ENCODE measurements at regions not wholly inside any gene's neighbourhood (a gene's known extent, or its start where the extent isn't known, plus 50 kb on each side); places are given as distances from the start of the nearest gene placed in this dataset.

GRCh38 chr20:40457404-40457803 lies 231.6 kb downstream of the MAFB start:
- in situ Hi-C loops (cut with MboI; ENCODE audit: low sequenced_read_pairs) = no loop called here

GRCh38 chr20:40452758-40453157 lies 236.3 kb downstream of the MAFB start:
- in situ Hi-C loops (cut with MboI; ENCODE audit: low sequenced_read_pairs) = no loop called here

GRCh38 chr20:40451552-40451951 lies 237.5 kb downstream of the MAFB start:
- in situ Hi-C loops (cut with MboI; ENCODE audit: low sequenced_read_pairs) = no loop called here

GRCh38 chr20:40449974-40450616 lies 238.9 kb downstream of the MAFB start:
- in situ Hi-C loops (cut with MboI; ENCODE audit: low sequenced_read_pairs) = no loop called here

- in situ Hi-C loops (cut with MboI; ENCODE audit: low sequenced_read_pairs) = no loop called here
Measured at GRCh38 chr20:40449144-40449690, 239.8 kb downstream of the MAFB start.

GRCh38 chr20:40446888-40447287 lies 242.1 kb downstream of the MAFB start:
- in situ Hi-C loops (cut with MboI; ENCODE audit: low sequenced_read_pairs) = no loop called here

- in situ Hi-C loops (cut with MboI; ENCODE audit: low sequenced_read_pairs) = no loop called here
Measured at GRCh38 chr20:40444516-40444915, 244.5 kb downstream of the MAFB start.

- in situ Hi-C loops (cut with MboI; ENCODE audit: low sequenced_read_pairs) = no loop called here
Measured at GRCh38 chr20:40443753-40444152, 245.3 kb downstream of the MAFB start.

GRCh38 chr20:40442181-40442963 lies 246.7 kb downstream of the MAFB start:
- in situ Hi-C loops (cut with MboI; ENCODE audit: low sequenced_read_pairs) = no loop called here

- in situ Hi-C loops (cut with MboI; ENCODE audit: low sequenced_read_pairs) = no loop called here
Measured at GRCh38 chr20:40441771-40442170, 247.3 kb downstream of the MAFB start.

GRCh38 chr20:40438161-40438830 lies 250.7 kb downstream of the MAFB start:
- in situ Hi-C loops (cut with MboI; ENCODE audit: low sequenced_read_pairs) = no loop called here

GRCh38 chr20:40436011-40436410 lies 253.0 kb downstream of the MAFB start:
- in situ Hi-C loops (cut with MboI; ENCODE audit: low sequenced_read_pairs) = no loop called here

GRCh38 chr20:40435146-40435895 lies 253.7 kb downstream of the MAFB start:
- in situ Hi-C loops (cut with MboI; ENCODE audit: low sequenced_read_pairs) = no loop called here

GRCh38 chr20:40434122-40434521 lies 254.9 kb downstream of the MAFB start:
- in situ Hi-C loops (cut with MboI; ENCODE audit: low sequenced_read_pairs) = no loop called here

- in situ Hi-C loops (cut with MboI; ENCODE audit: low sequenced_read_pairs) = no loop called here
Measured at GRCh38 chr20:40433341-40433861, 255.6 kb downstream of the MAFB start.

GRCh38 chr20:40431611-40432010 lies 257.4 kb downstream of the MAFB start:
- in situ Hi-C loops (cut with MboI; ENCODE audit: low sequenced_read_pairs) = no loop called here

- in situ Hi-C loops (cut with MboI; ENCODE audit: low sequenced_read_pairs) = no loop called here
Measured at GRCh38 chr20:40431112-40431511, 257.9 kb downstream of the MAFB start.

GRCh38 chr20:40427026-40427425 lies 262.0 kb downstream of the MAFB start:
- in situ Hi-C loops (cut with MboI; ENCODE audit: low sequenced_read_pairs) = no loop called here

- in situ Hi-C loops (cut with MboI; ENCODE audit: low sequenced_read_pairs) = no loop called here
Measured at GRCh38 chr20:40424695-40425094, 264.3 kb downstream of the MAFB start.

GRCh38 chr20:40422656-40423055 lies 266.4 kb downstream of the MAFB start:
- in situ Hi-C loops (cut with MboI; ENCODE audit: low sequenced_read_pairs) = no loop called here

- in situ Hi-C loops (cut with MboI; ENCODE audit: low sequenced_read_pairs) = no loop called here
Measured at GRCh38 chr20:40416274-40416673, 272.8 kb downstream of the MAFB start.
